OCI-LY7 (cell line): ENCODE measurements at regions not wholly inside any gene's neighbourhood (a gene's known extent, or its start where the extent isn't known, plus 50 kb on each side); places are given as distances from the start of the nearest gene placed in this dataset.

ENCODE experiments used
- BruUV-seq: library from RNA; stranded (reverse); fragments of 400-500 nt; replicated peaks from 2 replicates; lab custom pipeline; 2021; lab: Mats Ljungman, UMichigan
- CTCF ChIA-PET: fragments of 300-600 bp; sonication (Branson Sonifier 250); formaldehyde crosslinking; loops from one replicate; lab custom pipeline; 2022; ENCODE audit warnings: antibody characterized with exemption; ENCODE audit not compliant: unreplicated experiment; lab: Charles Lee
- POLR2A ChIA-PET: fragments of 300-600 bp; sonication (Branson Sonifier 250); formaldehyde crosslinking; loops from one replicate; lab custom pipeline; 2022; ENCODE audit warnings: antibody characterized with exemption; lab: Charles Lee
- DNase-seq: peaks from one replicate; pipeline ENCODE4 v3.0.0-alpha.2; 2015; ENCODE audit warnings: low spot score
- H2AFZ ChIP-seq: fragments of 200-600 bp; sonication (generic), shearing (Covaris generic); 2 replicates; pipeline ENCODE4 v1.6.1; 2014; ENCODE audit warnings: mild to moderate bottlenecking, antibody characterized with exemption, low read length, moderate library complexity
- H3K27ac ChIP-seq: fragments of 200-600 bp; sonication (generic); 2 replicates; pipeline ENCODE4 v1.5.1; 2014; ENCODE audit warnings: mixed run types, low read depth, mild to moderate bottlenecking, moderate library complexity, low read length, inconsistent platforms; ENCODE audit not compliant: poor library complexity, severe bottlenecking
- H3K36me3 ChIP-seq: fragments of 200-600 bp; sonication (generic); 2 replicates; pipeline ENCODE4 v1.6.1; 2014; ENCODE audit warnings: mild to moderate bottlenecking, antibody characterized with exemption, low read length, moderate library complexity, mixed read lengths; ENCODE audit not compliant: insufficient read depth
- H3K4me1 ChIP-seq: fragments of 200-600 bp; sonication (generic); 2 replicates; pipeline ENCODE4 v1.5.1; 2014; ENCODE audit warnings: mild to moderate bottlenecking, low read length; ENCODE audit not compliant: insufficient read depth, poor library complexity, severe bottlenecking
- H3K4me2 ChIP-seq: fragments of 200-600 bp; sonication (generic); 2 replicates; pipeline ENCODE4 v1.6.1; 2014; ENCODE audit warnings: mild to moderate bottlenecking, low read length
- H3K4me3 ChIP-seq: fragments of 200-600 bp; sonication (generic); 2 replicates; pipeline ENCODE4 v1.5.1; 2014; ENCODE audit warnings: mild to moderate bottlenecking, low read depth, low read length; ENCODE audit not compliant: poor library complexity, severe bottlenecking
- H3K79me2 ChIP-seq: fragments of 200-600 bp; sonication (generic); 2 replicates; pipeline ENCODE4 v1.6.1; 2016; ENCODE audit warnings: low read depth, mild to moderate bottlenecking, low read length, moderate library complexity, mixed read lengths; ENCODE audit not compliant: insufficient read depth
- H3K9me2 ChIP-seq: fragments of 200-600 bp; sonication (generic); 2 replicates; pipeline ENCODE4 v1.6.1; 2016; ENCODE audit warnings: mild to moderate bottlenecking, low read length, mixed read lengths; ENCODE audit not compliant: insufficient read depth
- H3K9me3 ChIP-seq: fragments of 200-600 bp; sonication (generic); 2 replicates; pipeline ENCODE4 v1.6.1; 2014; ENCODE audit warnings: mild to moderate bottlenecking, mixed run types, low read length, mixed read lengths
- H4K20me1 ChIP-seq: fragments of 200-600 bp; sonication (generic); 2 replicates; pipeline ENCODE4 v1.6.1; 2014; ENCODE audit warnings: mild to moderate bottlenecking, antibody characterized with exemption, low read length, moderate library complexity, mixed read lengths; ENCODE audit not compliant: insufficient read depth
- EZH2phosphoT487 ChIP-seq: fragments of 200-600 bp; sonication (generic); IDR thresholded peaks from 2 replicates; pipeline ENCODE4 v1.6.1; 2018; ENCODE audit warnings: low read depth, borderline replicate concordance, mild to moderate bottlenecking, mixed run types, antibody characterized with exemption, low read length, moderate library complexity, mixed read lengths
- intact Hi-C: fragments of 100-400 bp; cut with micrococcal nuclease; formaldehyde crosslinking; loops from one replicate; pipeline ENCODE4 v1.10.0; 2022; ENCODE audit not compliant: unreplicated experiment
- TF ChIP-seq, protein P1 (sequence below): fragments of 200-600 bp; sonication (generic); conservative IDR thresholded peaks from 2 replicates; pipeline ENCODE4 v1.5.1; 2014; ENCODE audit warnings: mild to moderate bottlenecking, antibody characterized with exemption, low read length, moderate library complexity, mixed read lengths

DNA sequence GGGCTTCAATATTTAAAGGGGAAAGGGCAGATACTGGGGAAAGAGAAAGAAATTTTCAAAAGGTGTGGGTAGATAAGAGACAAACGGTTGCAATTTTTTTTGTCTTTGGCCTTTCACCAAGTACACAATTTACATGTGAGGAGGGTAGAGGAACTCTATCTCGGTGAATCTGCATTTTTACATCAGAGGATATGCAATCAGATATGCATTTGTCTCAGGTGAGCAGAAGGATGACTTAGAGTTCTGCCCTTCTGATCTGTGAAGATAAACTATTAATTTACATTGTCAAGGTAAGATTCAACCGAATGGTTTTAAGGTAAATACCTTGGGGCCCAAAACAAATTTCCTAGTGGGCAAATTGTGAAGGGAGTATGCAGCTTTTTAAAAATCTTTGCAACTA is 169.9 kb downstream of the COX18 start:
- Histone ChIP-seq H2AFZ (no peak overlapping the region), H3K4me3 (no peak overlapping the region), H3K9me2 (no peaks in the 10 kb centered on the region), H3K9me3 (no peaks in the 10 kb centered on the region), H3K4me1 (no peaks in the 10 kb centered on the region), H3K36me3 (no peaks in the 10 kb centered on the region), H3K79me2 (no peaks in the 10 kb centered on the region), H3K27ac (no peak overlapping the region), H3K4me2 (no peak overlapping the region), H4K20me1 (no peaks in the 10 kb centered on the region; the same call in 1 of the 2 replicates)
- no peak for TF ChIP-seq EZH2phosphoT487
- TF ChIP-seq, protein P1, sequence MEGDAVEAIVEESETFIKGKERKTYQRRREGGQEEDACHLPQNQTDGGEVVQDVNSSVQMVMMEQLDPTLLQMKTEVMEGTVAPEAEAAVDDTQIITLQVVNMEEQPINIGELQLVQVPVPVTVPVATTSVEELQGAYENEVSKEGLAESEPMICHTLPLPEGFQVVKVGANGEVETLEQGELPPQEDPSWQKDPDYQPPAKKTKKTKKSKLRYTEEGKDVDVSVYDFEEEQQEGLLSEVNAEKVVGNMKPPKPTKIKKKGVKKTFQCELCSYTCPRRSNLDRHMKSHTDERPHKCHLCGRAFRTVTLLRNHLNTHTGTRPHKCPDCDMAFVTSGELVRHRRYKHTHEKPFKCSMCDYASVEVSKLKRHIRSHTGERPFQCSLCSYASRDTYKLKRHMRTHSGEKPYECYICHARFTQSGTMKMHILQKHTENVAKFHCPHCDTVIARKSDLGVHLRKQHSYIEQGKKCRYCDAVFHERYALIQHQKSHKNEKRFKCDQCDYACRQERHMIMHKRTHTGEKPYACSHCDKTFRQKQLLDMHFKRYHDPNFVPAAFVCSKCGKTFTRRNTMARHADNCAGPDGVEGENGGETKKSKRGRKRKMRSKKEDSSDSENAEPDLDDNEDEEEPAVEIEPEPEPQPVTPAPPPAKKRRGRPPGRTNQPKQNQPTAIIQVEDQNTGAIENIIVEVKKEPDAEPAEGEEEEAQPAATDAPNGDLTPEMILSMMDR, result no peak
- no TSS peak for BruUV-seq
- POLR2A ChIA-PET, result interaction anchor here (0.7 to 1.3 kb wide), 2 partner anchors 8 to 127 kb away, joined by 3 read pairs; no protein-coding TSS in a partner anchor
- DNase-seq, result no peak
- CTCF ChIA-PET, result no interaction called here
- intact Hi-C loops, result no loop called here

DNA sequence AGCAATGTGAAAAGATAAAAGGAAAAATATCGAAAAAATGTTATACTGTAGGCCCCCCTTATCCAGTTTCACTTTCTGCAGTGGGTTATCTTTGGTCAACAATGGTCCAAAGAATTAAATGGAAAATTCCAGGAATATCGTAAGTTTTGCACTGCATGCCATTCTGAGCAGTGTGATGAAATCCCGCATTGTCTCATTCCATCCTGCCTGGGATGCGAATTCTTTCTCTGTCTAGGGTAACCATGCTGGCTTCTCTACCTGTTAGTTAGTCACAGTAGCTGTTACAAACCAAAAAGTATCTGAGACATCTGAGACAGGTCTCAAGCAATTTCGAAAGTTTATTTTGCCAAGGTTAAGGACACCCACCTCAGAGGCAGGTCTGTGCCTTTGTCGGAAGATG is 170.3 kb downstream of the COX18 start:
- H2AFZ ChIP-seq, result no peak overlapping the region

DNA sequence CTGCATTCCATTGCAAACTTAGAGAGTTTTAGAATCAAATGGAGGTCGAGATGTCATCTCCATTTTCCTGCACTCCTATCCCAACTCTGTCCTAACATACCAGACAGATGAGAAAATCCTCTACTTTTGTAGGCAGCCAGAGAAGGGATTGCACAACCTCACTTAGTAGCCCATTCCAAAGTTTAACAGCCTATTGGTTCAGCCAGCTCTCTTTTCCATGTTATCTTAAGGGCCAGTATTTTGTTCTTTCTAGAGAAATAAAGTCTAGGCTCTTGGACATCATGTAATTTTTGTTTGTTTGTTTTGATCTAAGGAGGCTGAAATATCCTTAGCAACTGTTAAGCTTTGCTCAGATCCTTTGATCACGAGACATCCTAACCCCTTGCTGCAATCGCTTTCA is 173.0 kb downstream of the COX18 start:
- CTCF ChIA-PET, result no interaction called here
- TF ChIP-seq, protein P1, result no peak
- no peak for TF ChIP-seq EZH2phosphoT487
- H2AFZ ChIP-seq, result no peak overlapping the region
- no peak overlapping the region for H3K4me3 ChIP-seq
- H3K4me1 ChIP-seq, result no peaks in the 10 kb centered on the region
- no peaks in the 10 kb centered on the region for H3K36me3 ChIP-seq
- DNase-seq, result no peak
- H3K9me2 ChIP-seq, result no peaks in the 10 kb centered on the region
- intact Hi-C loops, result no loop called here
- BruUV-seq, result no TSS peak
- H3K4me2 ChIP-seq, result no peak overlapping the region
- H3K27ac ChIP-seq, result no peak overlapping the region
- no peaks in the 10 kb centered on the region for H3K9me3 ChIP-seq
- no peaks in the 10 kb centered on the region for H3K79me2 ChIP-seq
- POLR2A ChIA-PET, result no interaction called here
- no peaks in the 10 kb centered on the region for H4K20me1 ChIP-seq

More for the DNA sequence above, 170.3 kb downstream of the COX18 start:
- TF ChIP-seq, protein P1, result no peak
- no peak for TF ChIP-seq EZH2phosphoT487
- Histone ChIP-seq H3K79me2 (no peaks in the 10 kb centered on the region), H3K4me3 (no peak overlapping the region), H3K9me3 (no peaks in the 10 kb centered on the region), H3K4me1 (no peaks in the 10 kb centered on the region), H3K4me2 (no peak overlapping the region), H3K27ac (no peak overlapping the region), H3K9me2 (no peaks in the 10 kb centered on the region), H3K36me3 (no peaks in the 10 kb centered on the region), H4K20me1 (no peaks in the 10 kb centered on the region; the same call in 1 of the 2 replicates)
- ChIA-PET CTCF (no interaction called here), POLR2A (no interaction called here)
- intact Hi-C loops, result no loop called here
- DNase-seq, result no peak
- no TSS peak for BruUV-seq
